ENCODE measurements at regions not wholly inside any gene's neighbourhood (a gene's known extent, or its start where the extent isn't known, plus 50 kb on each side); places are given as distances from the start of the nearest gene placed in this dataset.
A peak's percentile ranks its signal among the peaks of the same experiment; 100 is the strongest.

- TF ChIP-seq EZH2 (IDR thresholded peaks at IDR 0.05; ENCODE audit: low read length) (no peak), CTCF (optimal IDR thresholded peaks at IDR 0.05 in 1 of 3, IDR thresholded peaks at IDR 0.05 in 1 of 3, conservative IDR thresholded peaks at IDR 0.05 in 1 of 3; ENCODE audit: extremely low read depth in 1 of 3, insufficient read depth in 2 of 3, low read length in 3 of 3) (no peak)
- H3K4me1 ChIP-seq (ENCODE audit: control insufficient read depth, extremely low read depth, insufficient read depth, low read length) = peaks cover 12% of the 10 kb centered on the region
- FAIRE-seq (peak; percentile 87), DNase-seq (ENCODE audit: low read depth, low spot score) (peak; percentile 35)
- peak overlapping the region in 2 of 3 experiments; percentile 64 to 65 for H3K4me3 ChIP-seq (ENCODE audit: control insufficient read depth in 2 of 3, extremely low read depth in 1 of 3, insufficient read depth in 2 of 3, low read depth in 1 of 3, low read length in 3 of 3)
- no peaks in the 10 kb centered on the region for H3K27me3 ChIP-seq (ENCODE audit: control insufficient read depth, extremely low read depth, insufficient read depth, low read length)
- peak overlapping the region; percentile 64 for H3K27ac ChIP-seq (ENCODE audit: control insufficient read depth, insufficient read depth, low read length)
- H3K9me1 ChIP-seq (ENCODE audit: control insufficient read depth, extremely low read depth, insufficient read depth, low read length) = no peaks in the 10 kb centered on the region
- no peaks in the 10 kb centered on the region for H3K79me2 ChIP-seq (ENCODE audit: control insufficient read depth, insufficient read depth, low read length)
- dilution Hi-C loops (cut with MboI; ENCODE audit: extremely low pct_ligation_motif_present, low sequenced_read_pairs) = no loop called here
- peak overlapping the region; percentile 67 for H3K9ac ChIP-seq (ENCODE audit: control insufficient read depth, extremely low read depth, insufficient read depth, low read length)
- no peaks in the 10 kb centered on the region for H3K9me3 ChIP-seq (ENCODE audit: control insufficient read depth, low read depth, low read length)
- no peaks in the 10 kb centered on the region for H3K36me3 ChIP-seq (ENCODE audit: control insufficient read depth in 2 of 2, extremely low read depth in 1 of 2, insufficient read depth in 2 of 2, low read length in 2 of 2)
- peak overlapping the region; percentile 96 for H2AFZ ChIP-seq (ENCODE audit: control insufficient read depth, low read length)
- no peaks in the 10 kb centered on the region for H4K20me1 ChIP-seq (ENCODE audit: control insufficient read depth, extremely low read depth, insufficient read depth, low read length)
- peak overlapping the region; percentile 85 for H3K4me2 ChIP-seq (ENCODE audit: control insufficient read depth, extremely low read depth, insufficient read depth, low read depth, low read length)
These were observed 283.4 kb downstream of the NFIB start for GRCh38 chr9:14030375-14031059.

GRCh38 chr9:14029806-14030374, 284.1 kb downstream of the NFIB start:
- no peaks in the 10 kb centered on the region for H3K79me2 ChIP-seq (ENCODE audit: control insufficient read depth, insufficient read depth, low read length)
- H3K36me3 ChIP-seq (ENCODE audit: control insufficient read depth in 2 of 2, extremely low read depth in 1 of 2, insufficient read depth in 2 of 2, low read length in 2 of 2) = no peaks in the 10 kb centered on the region
- peak overlapping the region; percentile 96 for H2AFZ ChIP-seq (ENCODE audit: control insufficient read depth, low read length)
- TF ChIP-seq EZH2 (IDR thresholded peaks at IDR 0.05; ENCODE audit: low read length) = no peak
- TF ChIP-seq CTCF (optimal IDR thresholded peaks at IDR 0.05 in 1 of 3, IDR thresholded peaks at IDR 0.05 in 1 of 3, conservative IDR thresholded peaks at IDR 0.05 in 1 of 3; ENCODE audit: extremely low read depth in 1 of 3, insufficient read depth in 2 of 3, low read length in 3 of 3) = no peak
- dilution Hi-C loops (cut with MboI; ENCODE audit: extremely low pct_ligation_motif_present, low sequenced_read_pairs) = no loop called here
- DNase-seq (ENCODE audit: low read depth, low spot score) = no peak
- H3K4me2 ChIP-seq (ENCODE audit: control insufficient read depth, extremely low read depth, insufficient read depth, low read depth, low read length) = peak overlapping the region; percentile 85
- H3K27ac ChIP-seq (ENCODE audit: control insufficient read depth, insufficient read depth, low read length) = peak overlapping the region; percentile 64
- H3K9me1 ChIP-seq (ENCODE audit: control insufficient read depth, extremely low read depth, insufficient read depth, low read length) = no peaks in the 10 kb centered on the region
- peaks cover 12% of the 10 kb centered on the region for H3K4me1 ChIP-seq (ENCODE audit: control insufficient read depth, extremely low read depth, insufficient read depth, low read length)
- H4K20me1 ChIP-seq (ENCODE audit: control insufficient read depth, extremely low read depth, insufficient read depth, low read length) = no peaks in the 10 kb centered on the region
- H3K9ac ChIP-seq (ENCODE audit: control insufficient read depth, extremely low read depth, insufficient read depth, low read length) = peak overlapping the region; percentile 67
- peak overlapping the region in 2 of 3 experiments; percentile 64 to 65 for H3K4me3 ChIP-seq (ENCODE audit: control insufficient read depth in 2 of 3, extremely low read depth in 1 of 3, insufficient read depth in 2 of 3, low read depth in 1 of 3, low read length in 3 of 3)
- no peak for FAIRE-seq
- H3K27me3 ChIP-seq (ENCODE audit: control insufficient read depth, extremely low read depth, insufficient read depth, low read length) = no peaks in the 10 kb centered on the region
- no peaks in the 10 kb centered on the region for H3K9me3 ChIP-seq (ENCODE audit: control insufficient read depth, low read depth, low read length)

Data from keratinocyte (primary cell).